Stimulated activated CD8-positive, alpha-beta memory T cell treated with anti-CD3 and anti-CD28 coated beads, Interleukin-15, amount 100 ng/mL, for 48 hours (primary cell): ENCODE measurements at regions not wholly inside any gene's neighbourhood (a gene's known extent, or its start where the extent isn't known, plus 50 kb on each side); places are given as distances from the start of the nearest gene placed in this dataset.

ENCODE experiments used
- DNase-seq, 2 donors: peaks; one replicate each; pipeline ENCODE4 v3.0.0-alpha.2; 2020; ENCODE audit warnings: low read depth in 2 of 2

GRCh38 chr9:119652931-119653330 is 283.7 kb upstream of the BRINP1 start:
- no peak for DNase-seq

GRCh38 chr9:119649205-119649604 is 280.0 kb upstream of the BRINP1 start:
- DNase-seq = no peak

GRCh38 chr9:119639287-119639955 is 270.2 kb upstream of the BRINP1 start:
- DNase-seq = no peak

- no peak for DNase-seq
Measured at GRCh38 chr9:119634006-119634405, 264.8 kb upstream of the BRINP1 start.

- DNase-seq = no peak
Measured at GRCh38 chr9:119611565-119611964, 242.3 kb upstream of the BRINP1 start.

- no peak for DNase-seq
Measured at GRCh38 chr9:119609277-119609971, 240.2 kb upstream of the BRINP1 start.

GRCh38 chr9:119601632-119602031 is 232.4 kb upstream of the BRINP1 start:
- DNase-seq = no peak

- DNase-seq = no peak
Measured at GRCh38 chr9:119597499-119597898, 228.3 kb upstream of the BRINP1 start.

- DNase-seq = no peak
Measured at GRCh38 chr9:119596703-119597102, 227.5 kb upstream of the BRINP1 start.

GRCh38 chr9:119588874-119589744 is 219.9 kb upstream of the BRINP1 start:
- DNase-seq = no peak

- no peak for DNase-seq
Measured at GRCh38 chr9:119577881-119578280, 208.6 kb upstream of the BRINP1 start.

- no peak for DNase-seq
Measured at GRCh38 chr9:119559986-119560385, 190.8 kb upstream of the BRINP1 start.

GRCh38 chr9:119559056-119559455 is 189.8 kb upstream of the BRINP1 start:
- DNase-seq = no peak

- DNase-seq = peak; percentile 16 to 38
Measured at GRCh38 chr9:119556129-119556875, 187.1 kb upstream of the BRINP1 start.

GRCh38 chr9:119544492-119544891 is 175.3 kb upstream of the BRINP1 start:
- no peak for DNase-seq

GRCh38 chr9:119537138-119537537 is 167.9 kb upstream of the BRINP1 start:
- no peak for DNase-seq

- no peak for DNase-seq
Measured at GRCh38 chr9:119533504-119533903, 164.3 kb upstream of the BRINP1 start.

GRCh38 chr9:119526698-119527097 is 157.5 kb upstream of the BRINP1 start:
- no peak for DNase-seq

- no peak for DNase-seq
Measured at GRCh38 chr9:119523508-119523907, 154.3 kb upstream of the BRINP1 start.

- DNase-seq = no peak
Measured at GRCh38 chr9:119522381-119522780, 153.1 kb upstream of the BRINP1 start.

- DNase-seq = no peak
Measured at GRCh38 chr9:119509291-119509905, 140.2 kb upstream of the BRINP1 start.
